ENCODE measurements at regions not wholly inside any gene's neighbourhood (a gene's known extent, or its start where the extent isn't known, plus 50 kb on each side); places are given as distances from the start of the nearest gene placed in this dataset.
A peak's percentile ranks its signal among the peaks of the same experiment; 100 is the strongest.

DNA sequence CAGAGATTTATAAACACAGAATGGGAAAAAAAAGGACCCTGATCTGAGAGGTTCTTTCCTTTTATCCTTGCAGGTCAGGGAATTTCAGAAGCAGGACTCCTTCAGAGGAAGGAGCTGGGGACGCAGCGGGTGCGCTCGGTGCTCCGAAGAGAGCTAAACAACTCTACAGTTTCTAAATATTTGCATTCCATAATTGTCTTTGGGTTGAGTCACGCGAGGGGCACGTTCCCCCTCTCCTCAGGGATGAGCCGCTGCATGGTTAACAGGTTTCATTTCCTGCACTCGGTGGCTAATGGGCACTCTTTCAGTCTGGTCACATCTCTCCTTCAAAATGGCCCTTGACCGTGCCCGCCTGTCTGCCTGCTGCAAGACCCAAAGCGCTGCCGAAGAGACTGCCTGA is 165.0 kb upstream of the HMHB1 start:
- H3K4me3 ChIP-seq (ENCODE audit: low read depth, low read length): no peak overlapping the region
- no peak for DNase-seq (ENCODE audit: low read depth)
- TF ChIP-seq, protein P1, sequence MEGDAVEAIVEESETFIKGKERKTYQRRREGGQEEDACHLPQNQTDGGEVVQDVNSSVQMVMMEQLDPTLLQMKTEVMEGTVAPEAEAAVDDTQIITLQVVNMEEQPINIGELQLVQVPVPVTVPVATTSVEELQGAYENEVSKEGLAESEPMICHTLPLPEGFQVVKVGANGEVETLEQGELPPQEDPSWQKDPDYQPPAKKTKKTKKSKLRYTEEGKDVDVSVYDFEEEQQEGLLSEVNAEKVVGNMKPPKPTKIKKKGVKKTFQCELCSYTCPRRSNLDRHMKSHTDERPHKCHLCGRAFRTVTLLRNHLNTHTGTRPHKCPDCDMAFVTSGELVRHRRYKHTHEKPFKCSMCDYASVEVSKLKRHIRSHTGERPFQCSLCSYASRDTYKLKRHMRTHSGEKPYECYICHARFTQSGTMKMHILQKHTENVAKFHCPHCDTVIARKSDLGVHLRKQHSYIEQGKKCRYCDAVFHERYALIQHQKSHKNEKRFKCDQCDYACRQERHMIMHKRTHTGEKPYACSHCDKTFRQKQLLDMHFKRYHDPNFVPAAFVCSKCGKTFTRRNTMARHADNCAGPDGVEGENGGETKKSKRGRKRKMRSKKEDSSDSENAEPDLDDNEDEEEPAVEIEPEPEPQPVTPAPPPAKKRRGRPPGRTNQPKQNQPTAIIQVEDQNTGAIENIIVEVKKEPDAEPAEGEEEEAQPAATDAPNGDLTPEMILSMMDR (IDR thresholded peaks at IDR 0.05; ENCODE audit: insufficient read depth, low read depth, low read length): no peak

DNA sequence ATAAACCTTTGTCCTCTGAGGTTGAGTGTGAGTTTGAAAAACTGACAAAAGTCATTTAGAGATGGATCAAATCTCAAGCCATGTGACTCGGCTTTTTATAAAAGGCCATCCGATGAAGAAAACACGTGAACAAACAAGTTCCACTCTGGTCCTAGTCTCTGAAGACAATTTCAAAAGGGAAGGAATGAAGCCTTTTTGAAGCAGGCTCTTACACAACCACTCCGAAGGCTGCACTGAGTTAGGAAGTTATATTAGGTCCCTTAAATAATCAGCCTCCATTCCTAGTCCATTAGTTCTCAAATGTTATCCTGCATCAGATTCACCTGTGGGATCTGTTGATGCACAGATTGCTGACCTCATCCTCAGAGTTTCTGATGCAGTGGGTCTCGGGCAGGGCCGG is 166.6 kb upstream of the HMHB1 start:
- DNase-seq (ENCODE audit: low read depth): no peak
- no peak overlapping the region for H3K4me3 ChIP-seq (ENCODE audit: low read depth, low read length)
- TF ChIP-seq, protein P1 (IDR thresholded peaks at IDR 0.05; ENCODE audit: insufficient read depth, low read depth, low read length): no peak

DNA sequence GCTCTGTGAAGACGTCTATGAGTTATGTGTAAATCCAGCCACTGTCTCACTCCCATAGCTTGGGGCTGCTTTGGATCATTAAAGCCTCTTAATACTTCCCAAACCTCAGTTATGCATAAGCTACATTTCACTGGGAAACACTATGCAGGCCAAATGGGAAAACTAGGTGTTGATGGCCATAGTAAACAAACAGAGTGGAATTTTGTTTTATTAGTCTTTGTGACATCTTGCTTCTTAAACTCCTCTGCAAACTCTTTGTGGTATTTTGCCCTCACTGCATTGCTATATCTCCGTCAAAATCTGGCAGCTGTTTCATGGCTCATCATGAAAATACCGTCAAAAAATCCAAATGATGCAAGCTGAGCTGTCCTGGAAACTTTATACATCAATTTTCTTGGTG is 167.2 kb upstream of the HMHB1 start:
- DNase-seq (ENCODE audit: low read depth): peak; percentile 55

DNA sequence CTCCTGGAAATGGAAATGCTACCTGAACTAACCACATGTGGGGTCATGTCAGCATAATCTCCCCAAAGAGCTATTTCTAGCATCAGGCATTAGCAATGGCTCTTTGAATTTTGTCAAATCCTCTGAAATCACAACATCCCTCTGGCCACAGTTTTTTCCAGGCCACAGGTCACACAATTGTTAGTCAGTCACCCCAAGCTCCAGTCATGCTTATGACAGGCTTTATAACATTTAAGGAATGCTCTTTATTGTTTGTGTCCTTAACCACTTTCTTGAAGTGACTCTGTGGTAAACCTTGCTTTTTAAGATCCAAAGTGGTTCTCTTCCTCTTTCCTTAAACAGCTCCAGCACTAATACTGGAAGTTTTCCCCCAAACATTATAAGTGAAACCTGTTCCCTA is 169.2 kb upstream of the HMHB1 start:
- H3K4me3 ChIP-seq (ENCODE audit: low read depth, low read length): no peak overlapping the region
- TF ChIP-seq, protein P1 (IDR thresholded peaks at IDR 0.05; ENCODE audit: insufficient read depth, low read depth, low read length): no peak
- DNase-seq (ENCODE audit: low read depth): no peak

More for the DNA sequence above, 167.2 kb upstream of the HMHB1 start:
- TF ChIP-seq, protein P1 (IDR thresholded peaks at IDR 0.05; ENCODE audit: insufficient read depth, low read depth, low read length): no peak
- no peak overlapping the region for H3K4me3 ChIP-seq (ENCODE audit: low read depth, low read length)

DNA sequence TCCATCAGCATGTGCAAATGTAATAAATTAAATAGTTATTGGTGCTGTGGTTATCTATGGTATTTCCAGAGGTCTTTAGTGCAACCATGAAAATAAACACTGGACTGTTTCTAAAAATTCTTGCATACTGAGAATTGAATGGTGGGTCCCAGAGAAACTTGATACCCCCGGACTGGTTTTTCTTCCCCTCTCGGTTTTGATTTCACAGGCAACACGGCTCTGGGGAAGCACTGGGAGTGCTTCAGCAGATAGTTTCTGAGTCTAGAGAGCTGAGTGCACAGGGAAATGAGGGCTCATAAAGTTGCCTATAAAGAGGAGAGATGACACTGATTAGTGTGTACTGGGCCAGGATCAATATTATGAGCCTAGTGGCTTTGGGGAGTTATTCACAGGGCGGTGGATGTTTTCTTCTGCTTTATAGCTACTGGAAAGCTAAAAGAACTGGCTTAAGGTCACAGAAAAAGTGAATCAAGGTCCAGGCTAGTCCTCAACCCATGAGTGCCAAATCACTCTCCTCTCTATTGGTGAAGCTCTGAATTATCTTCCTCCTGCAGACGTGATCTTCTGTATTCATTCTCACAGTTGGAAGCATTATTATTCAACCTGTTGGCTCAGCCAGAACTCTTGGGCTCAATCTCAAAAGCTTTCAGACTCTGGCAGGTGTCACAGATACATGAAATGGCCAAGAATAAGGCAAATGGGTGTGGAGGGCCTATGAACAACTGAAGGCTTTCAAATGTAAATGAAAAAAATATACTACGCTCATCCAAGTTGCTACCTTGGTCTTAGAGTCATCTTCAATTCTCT is 170.2 kb upstream of the HMHB1 start:
- H3K4me3 ChIP-seq (ENCODE audit: low read depth, low read length): no peak overlapping the region
- TF ChIP-seq, protein P1 (IDR thresholded peaks at IDR 0.05; ENCODE audit: insufficient read depth, low read depth, low read length): no peak
- peak; percentile 72 for DNase-seq (ENCODE audit: low read depth)

DNA sequence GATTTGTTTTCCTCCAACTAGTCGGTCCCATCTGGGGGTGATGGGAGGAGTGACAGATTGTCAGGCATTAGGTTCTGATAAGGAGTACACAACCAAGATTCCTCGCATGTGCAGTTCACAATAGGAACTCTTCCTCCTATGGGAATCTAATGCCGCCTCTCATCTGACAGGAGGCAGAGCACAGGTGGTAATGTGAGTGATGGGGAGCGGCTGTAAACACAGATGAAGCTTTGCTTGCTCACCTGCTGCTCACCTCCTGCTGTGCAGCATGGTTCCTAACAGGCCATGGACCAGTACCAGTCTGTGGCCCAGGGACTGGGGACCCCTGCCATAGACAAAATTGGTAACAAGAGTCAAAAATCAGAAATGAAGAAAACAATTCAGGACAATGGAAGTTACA is 173.3 kb upstream of the HMHB1 start:
- TF ChIP-seq, protein P1 (IDR thresholded peaks at IDR 0.05; ENCODE audit: insufficient read depth, low read depth, low read length): no peak
- DNase-seq (ENCODE audit: low read depth): no peak
- no peak overlapping the region for H3K4me3 ChIP-seq (ENCODE audit: low read depth, low read length)

Data from fibroblast of villous mesenchyme (primary cell).